ENCODE measurements at regions not wholly inside any gene's neighbourhood (a gene's known extent, or its start where the extent isn't known, plus 50 kb on each side); places are given as distances from the start of the nearest gene placed in this dataset.
"Not testable (repeated sequence)": the region's sequence is repeated elsewhere in the genome, so short reads cannot be mapped to it uniquely, and the experiment has no call there.

DNA sequence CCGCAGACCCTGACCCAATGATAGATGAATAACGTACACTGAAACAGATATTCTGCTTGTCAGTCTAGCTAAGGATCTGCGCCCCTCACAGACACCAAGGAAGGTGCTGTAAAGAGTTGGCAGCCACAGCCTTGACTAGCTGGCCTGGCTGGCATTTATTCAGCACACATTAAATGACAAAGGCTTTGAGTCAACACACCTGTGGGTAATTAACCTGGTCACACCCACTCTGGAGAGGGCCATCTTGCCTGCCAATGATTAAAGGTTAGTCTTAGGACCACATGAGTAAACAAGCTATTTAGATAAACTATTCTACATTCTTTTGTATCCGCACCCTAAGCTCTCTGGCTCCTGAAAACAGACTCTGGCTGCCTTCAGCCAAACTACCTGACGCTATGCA, 982.2 kb upstream of the ADAMTS5 start:
- not testable (repeated sequence) for DNase-seq (ENCODE audit: low read depth in 3 of 3, low spot score in 1 of 3)

DNA sequence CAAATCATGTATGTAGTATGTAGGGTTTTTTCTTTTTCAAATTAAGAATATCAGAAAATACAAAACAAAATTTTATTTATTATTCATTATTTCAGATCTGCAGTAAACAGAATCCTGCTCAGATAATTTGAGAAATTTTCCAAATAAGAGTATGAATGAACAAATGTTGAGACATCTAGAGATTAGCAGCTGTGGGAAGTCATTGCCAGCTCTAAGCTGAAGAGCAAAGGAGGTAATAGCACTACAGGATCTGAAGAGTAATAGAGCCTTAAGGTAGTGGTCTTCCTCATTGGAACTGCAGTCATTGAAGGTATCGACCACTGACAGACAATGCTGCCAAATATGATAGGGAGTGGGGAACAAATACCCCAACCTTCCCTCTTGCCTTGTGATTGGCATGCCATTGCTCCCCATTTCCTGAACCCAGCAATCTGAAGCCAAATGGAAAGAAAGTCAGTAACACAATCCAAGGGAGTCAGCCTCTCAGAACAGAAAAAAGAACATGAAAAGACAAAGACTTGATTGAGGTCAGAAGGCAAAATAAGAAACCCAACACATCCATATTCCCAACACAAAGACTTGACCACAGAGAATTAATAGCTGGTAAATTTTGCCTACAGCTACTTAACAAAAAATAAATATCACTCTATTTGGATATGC, 963.4 kb upstream of the ADAMTS5 start:
- DNase-seq (ENCODE audit: low read depth in 3 of 3, low spot score in 1 of 3), result not testable (repeated sequence)

DNA sequence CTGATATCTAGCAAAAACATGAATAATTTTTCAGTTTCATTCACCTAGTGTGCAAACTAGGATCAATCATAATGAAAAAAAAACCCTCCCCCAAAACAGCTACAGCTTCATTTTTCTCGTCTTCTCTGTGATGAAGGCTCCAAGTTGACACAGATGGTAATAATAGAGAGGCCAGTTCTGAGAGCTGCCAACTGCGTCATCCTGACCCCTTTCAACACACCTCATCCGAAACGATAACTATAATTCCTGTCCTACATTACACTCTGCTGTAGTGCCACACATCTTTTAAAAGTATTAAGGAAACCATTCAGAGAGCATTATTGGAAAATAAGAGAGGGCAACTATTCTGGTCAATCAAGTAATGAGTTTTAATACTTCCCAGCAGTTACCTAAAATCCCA, 962.3 kb upstream of the ADAMTS5 start:
- DNase-seq (ENCODE audit: low read depth in 3 of 3, low spot score in 1 of 3), result not testable (repeated sequence)

DNA sequence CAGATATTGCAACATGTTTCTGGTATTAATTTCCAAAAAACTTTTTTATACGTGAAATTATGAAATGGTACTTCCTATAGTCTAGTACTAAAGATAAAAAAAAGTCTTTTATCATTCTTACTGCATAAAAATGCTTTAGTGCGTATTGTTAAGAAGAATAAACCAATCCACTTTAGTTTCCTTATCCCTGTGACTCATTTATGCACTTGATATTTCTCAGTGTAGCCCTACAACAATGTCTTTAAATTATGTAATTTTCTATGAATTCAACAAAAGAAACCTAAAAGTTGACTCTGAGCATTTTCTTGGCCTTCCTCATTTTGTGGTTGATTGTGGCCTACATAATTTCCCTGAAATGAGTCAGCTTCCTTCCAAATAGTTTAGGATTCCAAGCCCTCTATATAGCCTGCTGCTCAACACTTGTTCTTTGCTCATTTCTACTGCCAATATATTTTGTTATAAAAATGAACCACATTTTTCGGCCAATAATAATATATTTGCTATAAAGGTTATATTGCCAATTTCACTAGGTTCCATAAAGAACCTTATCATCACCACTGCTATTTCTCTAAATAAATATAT, 961.7 kb upstream of the ADAMTS5 start:
- DNase-seq (ENCODE audit: low read depth in 3 of 3, low spot score in 1 of 3), result not testable (repeated sequence)

DNA sequence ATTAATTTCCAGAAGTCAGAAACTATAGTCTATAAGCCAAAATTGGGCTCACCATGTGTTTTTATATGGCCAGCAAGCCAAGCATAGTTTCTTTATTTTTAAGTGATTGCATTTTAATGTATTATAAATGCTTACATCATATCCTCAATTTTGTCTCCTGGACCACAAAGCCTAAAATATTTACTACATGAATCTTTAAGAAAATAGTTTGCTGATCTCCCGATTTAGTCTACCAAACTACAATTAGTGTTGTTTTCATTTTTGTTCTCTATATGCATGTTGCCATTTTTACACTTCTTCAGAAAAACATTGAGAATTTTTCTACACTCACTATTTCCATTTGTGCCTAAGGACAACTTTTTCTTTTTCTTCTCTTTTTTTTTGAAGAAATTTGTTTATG, 954.5 kb upstream of the ADAMTS5 start:
- DNase-seq (ENCODE audit: low read depth in 3 of 3, low spot score in 1 of 3), result not testable (repeated sequence)

DNA sequence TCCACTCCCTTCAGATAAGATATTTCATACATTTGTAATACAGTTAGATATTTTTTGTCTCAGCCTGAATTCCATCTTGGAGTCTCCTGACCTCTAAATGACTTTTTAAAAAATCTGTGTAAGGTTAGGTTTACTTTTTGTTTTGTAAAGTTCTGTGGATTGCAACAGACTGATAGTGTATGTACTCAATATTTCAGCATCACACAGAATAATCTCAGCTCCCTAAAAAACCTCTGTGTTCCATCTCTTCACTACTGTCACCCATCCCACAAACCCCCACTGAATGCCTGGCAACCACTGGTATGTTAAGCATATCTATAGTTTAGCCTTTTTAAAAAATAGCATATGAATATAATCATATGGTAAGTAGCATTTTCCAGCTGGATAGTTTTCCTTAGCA, 951.1 kb upstream of the ADAMTS5 start:
- DNase-seq (ENCODE audit: low read depth in 3 of 3, low spot score in 1 of 3), result not testable (repeated sequence)

DNA sequence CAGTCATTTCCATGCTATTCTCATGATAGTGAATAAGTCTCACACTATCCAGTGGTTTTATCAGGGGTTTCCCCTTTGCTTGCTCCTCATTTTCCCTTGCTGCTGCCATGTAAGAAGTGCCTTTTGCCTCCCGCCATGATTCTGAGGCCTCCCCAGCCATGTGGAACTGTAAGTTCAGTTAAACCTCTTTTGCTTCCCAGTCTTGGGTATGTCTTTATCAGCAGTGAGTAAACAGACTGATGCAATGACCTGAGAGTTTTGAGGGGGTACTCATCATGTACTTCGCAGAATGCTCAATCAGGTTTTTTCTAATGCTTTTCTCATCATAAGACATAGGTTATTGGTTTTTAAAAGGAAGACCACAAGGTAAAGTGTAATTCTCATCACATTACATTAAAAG, 949.4 kb upstream of the ADAMTS5 start:
- not testable (repeated sequence) for DNase-seq (ENCODE audit: low read depth in 3 of 3, low spot score in 1 of 3)

DNA sequence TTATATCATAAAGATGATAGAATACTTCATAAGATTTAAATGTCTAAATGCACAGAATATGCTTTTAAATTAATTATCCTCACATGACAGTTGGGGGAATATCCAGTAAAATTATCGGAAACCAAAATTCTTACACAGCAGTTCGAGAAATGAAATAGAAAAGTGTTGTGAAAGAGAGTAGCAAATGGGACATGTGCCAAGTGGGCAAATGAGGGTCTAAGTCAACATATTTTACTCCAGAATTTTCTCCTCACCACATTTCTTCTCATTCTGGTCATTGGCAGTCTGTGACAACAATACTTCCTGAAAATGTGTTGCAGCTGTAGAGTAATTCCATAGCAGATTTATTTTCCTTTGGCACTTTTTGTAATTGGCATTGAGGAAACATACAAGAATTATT, 945.2 kb upstream of the ADAMTS5 start:
- not testable (repeated sequence) for DNase-seq (ENCODE audit: low read depth in 3 of 3, low spot score in 1 of 3)

DNA sequence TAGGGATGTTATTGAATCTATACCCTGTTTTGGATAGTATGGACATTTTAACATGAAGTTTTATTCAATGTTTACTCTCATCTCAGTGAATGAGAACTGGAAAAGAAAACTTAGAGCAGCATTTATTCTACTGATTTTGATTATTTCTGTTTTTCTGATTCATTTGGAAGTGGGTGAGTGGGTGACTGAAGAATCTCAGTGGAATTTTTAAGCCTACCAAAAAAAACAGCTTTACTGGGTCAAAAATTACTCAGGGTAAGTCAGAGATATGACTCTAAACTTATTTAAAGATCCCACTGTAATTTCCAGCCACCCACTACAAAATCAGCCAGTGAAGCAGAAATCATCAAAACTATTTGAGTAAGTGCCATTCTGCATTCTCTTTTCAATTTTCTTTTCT, 942.6 kb upstream of the ADAMTS5 start:
- DNase-seq (ENCODE audit: low read depth in 3 of 3, low spot score in 1 of 3), result not testable (repeated sequence)

DNA sequence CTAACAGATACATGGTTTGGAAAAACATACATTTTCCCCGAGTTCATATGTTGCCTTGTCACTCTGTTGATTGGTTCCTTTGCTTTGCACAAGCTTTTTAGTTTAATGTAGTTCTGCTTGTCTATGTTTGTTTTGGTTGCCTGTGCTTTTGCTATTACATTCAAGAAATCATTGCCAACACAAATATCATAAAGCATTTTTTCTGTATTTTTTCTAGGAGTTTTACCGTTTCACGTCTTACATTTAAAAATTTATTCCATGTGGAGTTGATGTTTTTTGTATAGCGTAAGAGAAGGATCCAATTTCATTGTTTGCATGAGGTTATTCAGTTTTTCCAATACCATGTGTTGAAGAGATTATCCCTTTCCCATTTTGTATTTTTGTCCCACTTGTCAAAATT, 941.9 kb upstream of the ADAMTS5 start:
- DNase-seq (ENCODE audit: low read depth in 3 of 3, low spot score in 1 of 3), result not testable (repeated sequence)

DNA sequence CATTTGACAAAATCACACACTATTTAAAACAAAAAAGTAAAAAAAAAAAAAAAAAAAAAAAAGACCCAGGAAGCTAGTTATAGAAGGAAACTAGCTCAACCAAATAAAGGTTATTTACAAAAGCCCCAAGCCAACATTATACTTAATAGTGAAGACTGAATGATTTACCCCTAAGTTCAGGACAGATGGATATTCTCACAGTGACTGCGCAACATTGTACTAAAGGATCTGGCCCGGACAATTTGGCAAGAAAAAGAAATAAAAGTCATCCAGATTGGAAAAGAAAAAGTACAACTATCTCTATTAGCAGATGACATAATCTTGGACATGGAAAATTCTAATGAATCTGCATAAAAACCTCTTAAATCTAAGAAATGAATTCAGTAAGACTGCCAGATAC, 936.0 kb upstream of the ADAMTS5 start:
- DNase-seq (ENCODE audit: low read depth in 3 of 3, low spot score in 1 of 3), result not testable (repeated sequence)

DNA sequence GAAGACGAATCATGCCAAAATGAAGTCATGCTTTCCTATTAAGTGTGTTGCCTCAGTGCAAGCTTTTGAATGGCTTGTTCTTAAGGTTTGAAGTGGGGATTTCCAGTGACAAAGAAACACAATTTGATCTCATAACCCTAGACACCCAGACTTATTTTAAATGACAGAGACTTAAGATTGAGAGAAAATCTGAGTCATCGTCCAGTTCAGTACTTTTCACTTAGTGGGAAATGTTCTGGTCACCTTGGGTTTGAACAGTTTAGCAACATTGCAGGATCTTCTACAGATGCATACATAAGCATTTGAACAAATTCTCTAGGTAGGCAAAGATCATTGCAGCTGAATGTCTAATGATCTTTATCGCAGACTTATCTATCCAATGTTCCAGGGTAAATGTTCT, 926.7 kb upstream of the ADAMTS5 start:
- not testable (repeated sequence) for DNase-seq (ENCODE audit: low read depth in 3 of 3, low spot score in 1 of 3)

DNA sequence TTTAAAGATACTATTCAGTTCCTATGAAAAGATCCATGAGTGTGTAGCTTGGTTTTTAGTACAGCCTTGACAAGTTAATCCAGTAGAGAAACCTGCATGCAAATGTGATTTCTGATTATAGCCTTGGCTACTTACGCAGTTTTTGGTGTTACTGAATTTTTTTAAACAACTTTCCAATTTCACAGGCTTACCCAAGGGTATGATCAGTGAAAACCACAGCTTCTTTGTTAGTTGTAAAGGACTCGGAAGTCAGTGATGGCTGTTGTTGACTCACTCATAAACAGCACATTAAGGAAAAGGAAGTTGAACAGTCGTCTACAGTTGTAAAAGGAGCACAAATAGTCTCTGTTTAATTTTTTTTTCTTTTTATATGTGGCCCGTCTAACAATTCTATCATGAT, 924.6 kb upstream of the ADAMTS5 start:
- DNase-seq (ENCODE audit: low read depth in 3 of 3, low spot score in 1 of 3), result not testable (repeated sequence)

DNA sequence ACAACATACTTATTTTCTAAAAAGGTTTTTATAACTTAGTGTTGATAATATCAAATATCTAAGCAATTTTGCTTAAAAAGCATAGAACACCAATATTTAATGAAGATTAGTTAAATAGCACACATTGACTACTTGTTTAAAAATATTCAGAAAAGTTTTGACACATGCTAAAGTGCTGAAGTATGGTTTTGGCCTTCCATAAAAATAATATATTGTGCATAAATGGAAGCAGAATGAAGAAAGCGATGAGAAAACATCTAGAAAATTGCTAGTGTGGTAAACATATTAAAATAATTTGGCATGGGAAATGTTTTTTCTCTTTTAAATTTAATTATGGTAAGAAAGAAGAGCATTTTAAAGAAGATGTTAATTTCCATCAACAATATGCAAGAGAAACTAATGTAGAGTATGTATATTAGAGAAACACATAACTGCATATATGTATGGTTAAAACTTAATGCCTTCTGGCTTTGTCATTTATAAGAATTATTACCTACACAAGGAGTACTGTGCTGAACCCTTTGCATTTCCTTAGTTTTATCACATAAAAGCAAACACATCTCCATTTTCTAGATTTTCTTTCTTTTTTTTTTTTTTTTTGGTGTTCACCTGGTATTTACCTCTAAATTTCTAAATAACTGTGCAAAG, 921.0 kb upstream of the ADAMTS5 start:
- not testable (repeated sequence) for DNase-seq (ENCODE audit: low read depth in 3 of 3, low spot score in 1 of 3)

DNA sequence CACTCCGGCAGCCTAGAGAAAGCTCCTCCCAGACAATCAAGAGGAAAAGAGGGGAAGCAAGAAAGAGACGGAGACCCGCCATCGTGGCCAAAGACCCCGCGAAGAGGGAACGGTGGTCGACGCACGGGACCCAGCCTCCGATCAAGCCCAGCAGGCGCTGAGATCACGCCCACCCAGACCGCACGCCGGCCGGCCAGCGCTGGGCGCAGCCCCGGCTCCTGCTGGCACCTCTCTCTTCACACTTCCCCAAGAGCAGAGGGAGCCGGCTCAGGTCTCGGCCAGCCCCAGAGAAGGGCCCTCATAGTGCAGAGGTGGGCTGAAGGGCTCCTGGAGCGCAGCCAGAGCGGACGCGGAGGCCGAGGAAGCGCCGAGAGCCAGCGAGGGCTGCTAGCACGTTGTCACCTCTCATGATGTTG, 918.4 kb upstream of the ADAMTS5 start:
- no peak for DNase-seq (ENCODE audit: low read depth in 3 of 3, low spot score in 1 of 3)

DNA sequence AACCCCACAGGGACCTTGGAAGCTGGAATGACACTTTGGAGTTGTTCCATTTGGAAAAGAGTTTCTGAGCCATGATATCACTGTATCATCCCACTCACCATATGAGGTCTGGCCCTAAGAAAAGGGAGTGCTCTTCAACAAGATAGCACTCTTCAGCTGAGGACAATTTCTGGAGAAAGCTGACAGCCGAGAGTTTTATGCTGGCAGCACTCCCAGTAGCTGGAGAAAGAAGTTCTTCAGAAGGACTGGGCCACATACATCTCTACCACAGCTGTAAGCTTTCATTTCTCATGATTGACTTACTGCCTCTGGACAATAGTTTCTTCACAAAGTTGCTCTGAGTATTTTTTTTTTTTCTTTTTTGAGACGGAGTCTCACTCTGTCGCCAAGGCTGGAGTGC, 914.4 kb upstream of the ADAMTS5 start:
- not testable (repeated sequence) for DNase-seq (ENCODE audit: low read depth in 3 of 3, low spot score in 1 of 3)

DNA sequence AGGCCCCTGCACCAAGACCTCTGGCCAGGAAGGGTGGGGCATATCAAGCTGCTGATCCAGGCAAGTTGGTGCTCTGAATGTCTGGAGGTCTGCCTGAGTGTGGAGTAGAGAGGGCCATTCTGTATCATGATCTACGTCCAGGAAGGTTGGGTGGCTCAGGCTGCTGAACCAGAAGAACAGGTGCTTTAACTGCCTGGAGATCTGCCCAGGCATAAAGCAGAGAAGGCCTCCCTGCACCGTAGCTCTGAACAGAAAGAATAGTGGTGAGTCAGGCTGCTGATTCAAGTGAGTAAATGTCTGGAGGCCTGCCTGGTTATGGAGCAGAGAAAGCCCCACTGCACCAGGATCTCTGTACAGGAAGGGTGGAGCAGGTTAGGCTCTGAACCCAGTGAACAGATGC, 905.5 kb upstream of the ADAMTS5 start:
- not testable (repeated sequence) for DNase-seq (ENCODE audit: low read depth in 3 of 3, low spot score in 1 of 3)

DNA sequence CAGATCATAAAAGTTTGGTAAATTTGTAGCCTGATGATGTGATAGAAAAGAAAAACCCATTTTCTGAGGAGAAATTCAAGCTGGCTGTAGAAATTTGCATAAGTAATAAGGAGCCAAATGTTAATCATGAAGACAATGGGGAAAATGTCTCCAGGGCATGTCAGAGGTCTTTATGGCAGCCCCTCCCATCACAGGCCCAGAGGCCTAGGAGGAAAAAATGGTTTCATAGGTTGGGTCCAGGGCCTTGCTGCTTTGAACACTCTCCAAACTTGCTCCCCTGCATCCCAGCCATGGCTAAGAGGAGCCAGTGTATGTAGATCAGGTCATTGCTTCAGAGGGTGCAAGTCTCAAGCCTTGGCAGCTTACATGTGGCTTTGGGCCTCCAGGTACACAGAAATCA, 903.9 kb upstream of the ADAMTS5 start:
- not testable (repeated sequence) for DNase-seq (ENCODE audit: low read depth in 3 of 3, low spot score in 1 of 3)

DNA sequence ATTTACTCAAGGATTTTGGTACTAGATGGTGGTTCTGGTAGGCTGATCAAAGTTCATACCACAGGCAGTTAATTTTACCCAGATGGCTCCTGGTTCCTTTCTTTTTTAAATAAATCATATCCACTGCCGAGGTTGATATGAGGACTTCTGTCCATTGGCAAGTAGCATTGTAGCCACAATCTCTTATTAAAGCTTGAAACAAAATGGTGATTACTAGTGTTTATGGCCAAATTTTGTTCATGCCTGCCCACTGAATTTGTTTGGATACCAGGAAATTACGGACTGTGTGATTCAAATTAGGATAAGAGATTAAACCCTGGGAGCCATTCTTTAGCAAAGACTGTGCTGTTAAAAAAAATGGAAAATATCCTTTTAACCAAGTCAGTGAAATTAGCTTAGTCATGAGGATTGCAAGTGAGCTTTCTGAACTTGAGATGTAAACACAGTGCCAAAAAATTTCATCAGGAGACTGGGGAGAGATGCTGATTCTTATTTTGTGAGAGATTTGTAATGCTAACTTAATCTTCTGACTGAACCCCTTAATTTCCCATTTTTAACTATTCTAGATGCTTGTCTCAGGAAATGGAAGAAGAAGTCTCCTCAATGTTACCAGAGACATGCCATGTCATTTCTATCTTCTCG, 893.5 kb upstream of the ADAMTS5 start:
- DNase-seq (ENCODE audit: low read depth in 3 of 3, low spot score in 1 of 3), result not testable (repeated sequence)

DNA sequence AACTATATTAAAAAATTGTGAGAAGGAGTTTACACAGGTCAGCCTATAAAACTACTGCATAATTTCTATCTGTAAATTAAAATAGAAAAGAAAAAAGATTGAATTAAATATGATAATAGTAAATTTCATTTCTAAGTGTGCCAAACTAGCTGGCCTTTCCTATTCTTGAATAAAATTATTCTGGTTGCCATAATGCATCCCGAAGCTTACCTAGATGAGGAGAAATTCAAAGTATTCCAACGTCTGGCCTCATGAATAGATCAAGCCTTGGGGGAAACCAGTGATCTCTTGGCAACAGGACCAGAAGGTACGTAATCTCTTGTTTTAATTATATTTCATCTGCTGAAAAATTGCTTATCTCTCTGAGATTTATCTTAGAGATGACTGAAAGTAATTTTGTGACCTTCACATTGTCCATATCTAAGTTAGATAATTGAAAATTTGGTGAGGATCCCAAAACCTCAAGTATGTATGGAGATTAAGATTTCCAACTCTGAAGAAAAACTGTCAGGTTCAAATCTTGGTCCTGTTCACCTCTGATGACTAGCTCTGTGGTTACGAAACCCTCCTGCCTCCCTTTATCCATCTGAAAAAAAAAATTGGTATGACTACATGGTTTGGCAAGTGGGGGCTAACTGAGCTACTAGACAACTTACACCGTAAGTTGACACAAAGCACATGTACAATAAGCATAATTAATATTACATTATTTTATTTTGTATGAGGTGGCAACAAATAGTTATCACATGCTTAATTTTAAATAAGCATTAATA, 891.4 kb upstream of the ADAMTS5 start:
- not testable (repeated sequence) for DNase-seq (ENCODE audit: low read depth in 3 of 3, low spot score in 1 of 3)

DNA sequence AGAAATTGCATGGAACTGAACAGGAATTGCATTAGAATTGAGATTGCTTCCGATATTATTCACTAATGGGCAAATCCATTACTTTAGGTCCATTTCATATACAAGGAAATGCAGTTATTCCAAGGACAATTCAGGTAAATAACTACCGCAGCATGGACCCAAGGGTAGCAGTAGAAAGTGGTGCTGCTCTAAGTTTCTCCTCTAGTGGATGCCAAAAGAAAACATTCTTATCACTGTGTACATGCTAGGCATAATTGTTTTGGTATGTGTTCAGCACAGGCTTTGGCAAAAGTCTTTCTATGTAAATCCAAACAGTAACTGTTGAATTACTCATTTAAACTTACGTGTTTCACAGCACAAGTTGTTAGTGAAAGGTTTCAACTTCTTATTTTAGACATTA, 890.1 kb upstream of the ADAMTS5 start:
- DNase-seq (ENCODE audit: low read depth in 3 of 3, low spot score in 1 of 3), result not testable (repeated sequence)

Measured in stimulated activated CD4-positive, alpha-beta T cell treated with anti-CD3 and anti-CD28 coated beads, TNF-alpha, amount 100 ng/mL, for 1 hour (primary cell).